Upper lobe of right lung (tissue), 1 donor: ENCODE measurements at regions not wholly inside any gene's neighbourhood (a gene's known extent, or its start where the extent isn't known, plus 50 kb on each side); places are given as distances from the start of the nearest gene placed in this dataset.
A peak's percentile ranks its signal among the peaks of the same experiment; 100 is the strongest.

ENCODE experiments used
- ATAC-seq: fragments of 200-7000 bp; cut with Tn5 transposase; one replicate; pipeline ENCODE4 v1.9.1; 2020; ENCODE audit warnings: mild to moderate bottlenecking, moderate library complexity
- DNase-seq: peaks from one replicate; pipeline ENCODE4 v3.0.0-alpha.2; 2020
- H3K27ac ChIP-seq: fragments of 200-600 bp; one replicate; pipeline ENCODE4 v1.8.0; 2022
- H3K27me3 ChIP-seq: fragments of 200-600 bp; one replicate; pipeline ENCODE4 v1.8.0; 2022; ENCODE audit warnings: mild to moderate bottlenecking
- H3K36me3 ChIP-seq: fragments of 200-600 bp; one replicate; pipeline ENCODE4 v1.8.0; 2022
- H3K4me1 ChIP-seq: fragments of 200-600 bp; one replicate; pipeline ENCODE4 v1.8.0; 2022
- H3K4me3 ChIP-seq: fragments of 200-600 bp; one replicate; pipeline ENCODE4 v1.8.0; 2022; ENCODE audit warnings: mild to moderate bottlenecking
- H3K9me3 ChIP-seq: fragments of 200-600 bp; one replicate; pipeline ENCODE4 v1.8.0; 2022
- CTCF ChIP-seq: fragments of 200-600 bp; IDR thresholded peaks from one replicate; pipeline ENCODE4 v1.8.0; 2022; ENCODE audit warnings: antibody characterized with exemption
- intact Hi-C: fragments of 100-400 bp; cut with DNase I; formaldehyde crosslinking; loops from one replicate; pipeline ENCODE4 v1.11.0; 2022
- donor health status: DM: no; HTN: yes; CAD: no; lungs with severe emphysema.

GRCh38 chrX:125407314-125407713 lies 87.6 kb downstream of the TEX13C start:
- no peaks in the 10 kb centered on the region for H3K36me3 ChIP-seq
- H3K9me3 ChIP-seq, result no peaks in the 10 kb centered on the region
- ATAC-seq (no peak), DNase-seq (no peak)
- no peaks in the 10 kb centered on the region for H3K4me1 ChIP-seq
- H3K4me3 ChIP-seq, result no peak overlapping the region
- intact Hi-C loops, result no loop called here
- no peaks in the 10 kb centered on the region for H3K27me3 ChIP-seq
- H3K27ac ChIP-seq, result no peak overlapping the region
- no peak for TF ChIP-seq CTCF

GRCh38 chrX:125420809-125421208 lies 101.1 kb downstream of the TEX13C start:
- H3K27me3 ChIP-seq, result no peaks in the 10 kb centered on the region
- H3K4me3 ChIP-seq, result no peak overlapping the region
- ATAC-seq (no peak), DNase-seq (no peak)
- H3K4me1 ChIP-seq, result no peaks in the 10 kb centered on the region
- intact Hi-C loops, result no loop called here
- H3K36me3 ChIP-seq, result no peaks in the 10 kb centered on the region
- no peak for TF ChIP-seq CTCF
- no peaks in the 10 kb centered on the region for H3K9me3 ChIP-seq
- H3K27ac ChIP-seq, result no peak overlapping the region

- H3K36me3 ChIP-seq, result no peaks in the 10 kb centered on the region
- no peak for DNase-seq
- H3K4me1 ChIP-seq, result no peaks in the 10 kb centered on the region
- no peak overlapping the region for H3K27ac ChIP-seq
- TF ChIP-seq CTCF, result no peak
- no peak overlapping the region for H3K4me3 ChIP-seq
- intact Hi-C loops, result no loop called here
- no peak for ATAC-seq
- no peaks in the 10 kb centered on the region for H3K27me3 ChIP-seq
- no peaks in the 10 kb centered on the region for H3K9me3 ChIP-seq
Measured at GRCh38 chrX:125422986-125423385, 103.3 kb downstream of the TEX13C start.

- no peaks in the 10 kb centered on the region for H3K36me3 ChIP-seq
- DNase-seq, result no peak
- no peaks in the 10 kb centered on the region for H3K4me1 ChIP-seq
- H3K4me3 ChIP-seq, result no peak overlapping the region
- TF ChIP-seq CTCF, result no peak
- no peak for ATAC-seq
- intact Hi-C loops, result no loop called here
- no peaks in the 10 kb centered on the region for H3K9me3 ChIP-seq
- H3K27me3 ChIP-seq, result no peaks in the 10 kb centered on the region
- no peak overlapping the region for H3K27ac ChIP-seq
Measured at GRCh38 chrX:125424536-125424935, 104.9 kb downstream of the TEX13C start.

- Histone ChIP-seq H3K27me3 (no peaks in the 10 kb centered on the region), H3K36me3 (no peaks in the 10 kb centered on the region), H3K4me3 (no peak overlapping the region), H3K27ac (no peak overlapping the region), H3K9me3 (no peaks in the 10 kb centered on the region), H3K4me1 (no peaks in the 10 kb centered on the region)
- TF ChIP-seq CTCF, result peak; percentile 28
- ATAC-seq (no peak), DNase-seq (no peak)
- intact Hi-C loops, result no loop called here
Measured at GRCh38 chrX:125436855-125437254, 117.2 kb downstream of the TEX13C start.

GRCh38 chrX:125439194-125439849 lies 119.7 kb downstream of the TEX13C start:
- Histone ChIP-seq H3K4me1 (no peaks in the 10 kb centered on the region), H3K27me3 (no peaks in the 10 kb centered on the region), H3K36me3 (no peaks in the 10 kb centered on the region), H3K9me3 (no peaks in the 10 kb centered on the region), H3K4me3 (no peak overlapping the region), H3K27ac (no peak overlapping the region)
- DNase-seq, result no peak
- ATAC-seq, result no peak
- TF ChIP-seq CTCF, result no peak
- intact Hi-C loops, result no loop called here
